ENCODE measurements at regions not wholly inside any gene's neighbourhood (a gene's known extent, or its start where the extent isn't known, plus 50 kb on each side); places are given as distances from the start of the nearest gene placed in this dataset.

DNA sequence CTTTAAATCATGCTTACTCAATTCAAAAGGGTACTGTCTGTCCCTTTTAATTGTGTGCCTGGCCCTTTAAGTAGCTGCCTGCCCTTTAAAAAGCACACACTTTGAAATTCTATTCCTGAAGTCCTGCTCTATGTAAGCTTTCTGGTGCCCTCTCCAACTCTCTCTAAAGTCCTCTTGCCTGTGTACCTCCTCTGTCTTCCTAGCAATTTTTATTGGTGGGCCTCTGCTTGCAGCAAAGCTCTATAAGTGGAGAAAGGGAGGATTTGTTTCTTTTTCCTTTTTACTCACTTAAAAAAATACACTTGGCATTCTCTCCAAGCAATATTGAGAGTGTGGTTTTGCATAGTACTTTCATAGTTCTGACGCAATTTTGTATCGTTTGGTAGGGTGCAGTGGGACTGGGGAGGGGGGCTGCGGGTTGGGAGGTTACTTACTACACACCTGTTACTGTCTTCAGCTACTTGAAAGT is 135.4 kb downstream of the LMO4 start (continued):
- TF ChIP-seq, protein P1, sequence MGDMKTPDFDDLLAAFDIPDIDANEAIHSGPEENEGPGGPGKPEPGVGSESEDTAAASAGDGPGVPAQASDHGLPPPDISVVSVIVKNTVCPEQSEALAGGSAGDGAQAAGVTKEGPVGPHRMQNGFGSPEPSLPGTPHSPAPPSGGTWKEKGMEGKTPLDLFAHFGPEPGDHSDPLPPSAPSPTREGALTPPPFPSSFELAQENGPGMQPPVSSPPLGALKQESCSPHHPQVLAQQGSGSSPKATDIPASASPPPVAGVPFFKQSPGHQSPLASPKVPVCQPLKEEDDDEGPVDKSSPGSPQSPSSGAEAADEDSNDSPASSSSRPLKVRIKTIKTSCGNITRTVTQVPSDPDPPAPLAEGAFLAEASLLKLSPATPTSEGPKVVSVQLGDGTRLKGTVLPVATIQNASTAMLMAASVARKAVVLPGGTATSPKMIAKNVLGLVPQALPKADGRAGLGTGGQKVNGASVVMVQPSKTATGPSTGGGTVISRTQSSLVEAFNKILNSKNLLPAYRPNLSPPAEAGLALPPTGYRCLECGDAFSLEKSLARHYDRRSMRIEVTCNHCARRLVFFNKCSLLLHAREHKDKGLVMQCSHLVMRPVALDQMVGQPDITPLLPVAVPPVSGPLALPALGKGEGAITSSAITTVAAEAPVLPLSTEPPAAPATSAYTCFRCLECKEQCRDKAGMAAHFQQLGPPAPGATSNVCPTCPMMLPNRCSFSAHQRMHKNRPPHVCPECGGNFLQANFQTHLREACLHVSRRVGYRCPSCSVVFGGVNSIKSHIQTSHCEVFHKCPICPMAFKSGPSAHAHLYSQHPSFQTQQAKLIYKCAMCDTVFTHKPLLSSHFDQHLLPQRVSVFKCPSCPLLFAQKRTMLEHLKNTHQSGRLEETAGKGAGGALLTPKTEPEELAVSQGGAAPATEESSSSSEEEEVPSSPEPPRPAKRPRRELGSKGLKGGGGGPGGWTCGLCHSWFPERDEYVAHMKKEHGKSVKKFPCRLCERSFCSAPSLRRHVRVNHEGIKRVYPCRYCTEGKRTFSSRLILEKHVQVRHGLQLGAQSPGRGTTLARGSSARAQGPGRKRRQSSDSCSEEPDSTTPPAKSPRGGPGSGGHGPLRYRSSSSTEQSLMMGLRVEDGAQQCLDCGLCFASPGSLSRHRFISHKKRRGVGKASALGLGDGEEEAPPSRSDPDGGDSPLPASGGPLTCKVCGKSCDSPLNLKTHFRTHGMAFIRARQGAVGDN (IDR thresholded peaks at IDR 0.05), result no peak
- no peak for TF ChIP-seq BCL11A (IDR thresholded peaks at IDR 0.05; ENCODE audit: low read depth, low read length)
- TF ChIP-seq IKZF1 (conservative IDR thresholded peaks at IDR 0.05), result no peak
- no peak for TF ChIP-seq CHD2 (IDR thresholded peaks at IDR 0.05; ENCODE audit: borderline replicate concordance, low read depth, low read length)

DNA sequence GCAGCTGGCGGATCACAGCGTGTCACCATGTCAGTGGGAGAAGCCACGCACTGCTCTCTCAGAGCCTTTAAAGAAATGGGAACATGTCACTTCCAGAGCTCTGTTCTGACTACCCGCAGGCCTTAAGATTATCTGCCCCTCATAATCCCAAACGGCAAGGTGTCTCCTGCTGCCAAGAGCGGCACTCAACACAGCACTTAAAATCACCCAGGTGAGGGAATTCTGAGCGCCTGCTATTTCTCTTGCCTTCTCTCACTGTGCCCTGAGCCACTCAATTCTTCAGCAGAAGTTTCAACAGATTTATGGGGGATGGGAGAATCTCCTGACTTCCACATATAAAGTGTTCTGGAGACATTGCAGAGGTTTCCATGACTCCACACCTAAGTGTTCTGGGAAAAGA is 137.9 kb downstream of the LMO4 start:
- no peak overlapping the region for H2AFZ ChIP-seq (ENCODE audit: control insufficient read depth, low read depth, low read length)
- intact Hi-C loops (cut with micrococcal nuclease; ENCODE audit: unreplicated experiment), result no loop called here
- 96% methylated on average over 7 of the region's 7 CpGs for WGBS (ENCODE audit: insufficient coverage, insufficient replicate concordance, low lambda C conversion rate, missing lambda C conversion rate)
- CTCF ChIA-PET, result interaction anchor here (0.9 to 1.3 kb wide), 2 partner anchors 8 to 15 kb away, joined by 3 read pairs; no protein-coding TSS in a partner anchor
- no peak overlapping the region for H3K4me3 ChIP-seq
- no peaks in the 10 kb centered on the region for H4K20me1 ChIP-seq (ENCODE audit: control insufficient read depth, insufficient read depth)
- H3K9me3 ChIP-seq (replicated peaks; ENCODE audit: control insufficient read depth, insufficient read depth, low read length), result no peaks in the 10 kb centered on the region
- POLR2A ChIA-PET, result interaction anchor here (0.6 kb wide), 1 partner anchor 272 kb away, joined by 4 read pairs; no protein-coding TSS in a partner anchor
- no peaks in the 10 kb centered on the region for H3K79me2 ChIP-seq (ENCODE audit: control insufficient read depth, insufficient read depth, low read length)
- no peak overlapping the region for H3K27ac ChIP-seq (ENCODE audit: control insufficient read depth, insufficient read depth)
- peaks cover 5% of the 10 kb centered on the region; the same call in 1 of the 2 replicates for H3K4me1 ChIP-seq (ENCODE audit: control insufficient read depth, insufficient read depth, low read length)
- RAD21 ChIA-PET (ENCODE audit: unreplicated experiment), result no interaction called here
- SMC1A ChIA-PET (ENCODE audit: uncharacterized antibody, unreplicated experiment), result interaction anchor here (1.5 kb wide), 1 partner anchor 15 kb away, joined by 5 read pairs; no protein-coding TSS in a partner anchor
- DNase-seq (ENCODE audit: low read depth, low spot score) (no peak), ATAC-seq (no peak), FAIRE-seq (no peak)
- no TSS peak for BruUV-seq (replicated peaks)
- in situ Hi-C loops (cut with MboI), result no loop called here
- H3K27me3 ChIP-seq (replicated peaks in 1 of 2; ENCODE audit: control insufficient read depth in 2 of 2, insufficient read depth in 2 of 2, low read length in 1 of 2), result no peaks in the 10 kb centered on the region
- H3K4me2 ChIP-seq (ENCODE audit: control insufficient read depth, insufficient read depth), result no peak overlapping the region
- H3K36me3 ChIP-seq (ENCODE audit: control insufficient read depth in 2 of 2, insufficient read depth in 2 of 2, low read length in 1 of 2), result no peaks in the 10 kb centered on the region
- H3K9ac ChIP-seq (ENCODE audit: control insufficient read depth, insufficient read depth, low read length), result no peak overlapping the region
- TF ChIP-seq ZSCAN29 (IDR thresholded peaks at IDR 0.05), result no peak
- no peak for TF ChIP-seq RAD21 (IDR thresholded peaks at IDR 0.05; ENCODE audit: insufficient read depth, low read depth, low read length)
- no peak for TF ChIP-seq CEBPB (IDR thresholded peaks at IDR 0.05; ENCODE audit: borderline replicate concordance in 1 of 2, low read depth in 2 of 2, low read length in 2 of 2)
- no peak for TF ChIP-seq IKZF1 (conservative IDR thresholded peaks at IDR 0.05)
- TF ChIP-seq, protein P2, sequence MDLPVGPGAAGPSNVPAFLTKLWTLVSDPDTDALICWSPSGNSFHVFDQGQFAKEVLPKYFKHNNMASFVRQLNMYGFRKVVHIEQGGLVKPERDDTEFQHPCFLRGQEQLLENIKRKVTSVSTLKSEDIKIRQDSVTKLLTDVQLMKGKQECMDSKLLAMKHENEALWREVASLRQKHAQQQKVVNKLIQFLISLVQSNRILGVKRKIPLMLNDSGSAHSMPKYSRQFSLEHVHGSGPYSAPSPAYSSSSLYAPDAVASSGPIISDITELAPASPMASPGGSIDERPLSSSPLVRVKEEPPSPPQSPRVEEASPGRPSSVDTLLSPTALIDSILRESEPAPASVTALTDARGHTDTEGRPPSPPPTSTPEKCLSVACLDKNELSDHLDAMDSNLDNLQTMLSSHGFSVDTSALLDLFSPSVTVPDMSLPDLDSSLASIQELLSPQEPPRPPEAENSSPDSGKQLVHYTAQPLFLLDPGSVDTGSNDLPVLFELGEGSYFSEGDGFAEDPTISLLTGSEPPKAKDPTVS (IDR thresholded peaks at IDR 0.05; ENCODE audit: low read depth, low read length), result no peak
- no peak for TF ChIP-seq SRF (IDR thresholded peaks at IDR 0.05; ENCODE audit: low read depth in 2 of 2, low read length in 2 of 2)
- no peak for TF ChIP-seq HDAC6 (IDR thresholded peaks at IDR 0.05; ENCODE audit: unreplicated experiment)
- no peak for TF ChIP-seq CBFB (IDR thresholded peaks at IDR 0.05; ENCODE audit: low read depth)
- TF ChIP-seq STAT1 (conservative IDR thresholded peaks at IDR 0.05), result no peak
- TF ChIP-seq, protein P3, sequence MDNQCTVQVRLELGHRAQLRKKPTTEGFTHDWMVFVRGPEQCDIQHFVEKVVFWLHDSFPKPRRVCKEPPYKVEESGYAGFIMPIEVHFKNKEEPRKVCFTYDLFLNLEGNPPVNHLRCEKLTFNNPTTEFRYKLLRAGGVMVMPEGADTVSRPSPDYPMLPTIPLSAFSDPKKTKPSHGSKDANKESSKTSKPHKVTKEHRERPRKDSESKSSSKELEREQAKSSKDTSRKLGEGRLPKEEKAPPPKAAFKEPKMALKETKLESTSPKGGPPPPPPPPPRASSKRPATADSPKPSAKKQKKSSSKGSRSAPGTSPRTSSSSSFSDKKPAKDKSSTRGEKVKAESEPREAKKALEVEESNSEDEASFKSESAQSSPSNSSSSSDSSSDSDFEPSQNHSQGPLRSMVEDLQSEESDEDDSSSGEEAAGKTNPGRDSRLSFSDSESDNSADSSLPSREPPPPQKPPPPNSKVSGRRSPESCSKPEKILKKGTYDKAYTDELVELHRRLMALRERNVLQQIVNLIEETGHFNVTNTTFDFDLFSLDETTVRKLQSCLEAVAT (IDR thresholded peaks at IDR 0.05), result no peak
- no peak for TF ChIP-seq MTA3 (IDR thresholded peaks at IDR 0.05; ENCODE audit: borderline replicate concordance, low read length)

Data from GM12878 (cell line).